GM12892 (cell line): ENCODE measurements at regions not wholly inside any gene's neighbourhood (a gene's known extent, or its start where the extent isn't known, plus 50 kb on each side); places are given as distances from the start of the nearest gene placed in this dataset.

Experiments used
- POLR2A ChIP-seq: IDR thresholded peaks from 2 replicates; pipeline ENCODE4 v1.6.1; 2011; ENCODE audit warnings: low read depth, low read length, control low read depth
- TAF1 ChIP-seq: IDR thresholded peaks from 2 replicates; pipeline ENCODE4 v1.6.1; 2011; ENCODE audit warnings: low read depth, mild to moderate bottlenecking, control low read depth, low read length, borderline replicate concordance

DNA sequence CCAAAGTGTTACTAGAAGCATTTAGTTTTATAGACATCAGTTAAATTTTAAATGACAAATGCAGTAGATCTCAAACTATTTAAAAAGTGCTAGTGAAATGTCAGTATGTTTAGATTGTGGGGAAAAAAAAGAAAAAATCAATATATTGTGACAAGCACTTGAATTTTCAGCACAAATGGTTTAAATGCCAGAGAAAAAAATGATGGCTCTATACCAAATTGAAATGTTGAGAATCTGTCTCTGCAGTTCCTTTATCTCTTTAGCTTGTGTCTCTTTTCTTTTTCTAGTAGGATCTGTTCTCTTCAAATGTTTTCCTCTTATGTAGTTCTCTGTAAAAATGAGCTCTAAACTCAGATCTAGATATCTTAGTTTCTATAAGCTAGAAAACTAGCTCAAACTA lies 682.6 kb upstream of the GCFC2 start:
- no peak for TF ChIP-seq POLR2A
- TF ChIP-seq TAF1 = no peak
